SU-DHL-6 (cell line): ENCODE measurements at regions not wholly inside any gene's neighbourhood (a gene's known extent, or its start where the extent isn't known, plus 50 kb on each side); places are given as distances from the start of the nearest gene placed in this dataset.

Source experiments
- H2AFZ ChIP-seq: fragments of 200-600 bp; sonication (generic); 2 replicates; pipeline ENCODE4 v1.6.1; 2014; ENCODE audit warnings: low read depth, mild to moderate bottlenecking, moderate library complexity, mixed read lengths, antibody characterized with exemption, low read length; ENCODE audit not compliant: severe bottlenecking
- H3F3A ChIP-seq: fragments of 200-600 bp; shearing (Covaris generic); 2 replicates; pipeline ENCODE4 v1.6.0; 2016; ENCODE audit warnings: antibody characterized with exemption, mild to moderate bottlenecking; ENCODE audit not compliant: insufficient read depth
- H3K27ac ChIP-seq: fragments of 200-600 bp; sonication (generic); 2 replicates; pipeline ENCODE4 v1.5.1; 2016; ENCODE audit warnings: low read depth, mild to moderate bottlenecking, low read length, moderate library complexity, mixed read lengths
- H3K27me3 ChIP-seq: fragments of 200-600 bp; sonication (generic), shearing (Covaris generic); 2 replicates; pipeline ENCODE4 v1.6.0; 2014; ENCODE audit warnings: mild to moderate bottlenecking, low read length
- H3K36me3 ChIP-seq: fragments of 200-600 bp; sonication (generic); 2 replicates; pipeline ENCODE4 v1.6.1; 2014; ENCODE audit warnings: mild to moderate bottlenecking, low read length, mixed read lengths
- H3K4me2 ChIP-seq: fragments of 300-600, 200-600 bp; shearing (Covaris generic), sonication (generic); 2 replicates; pipeline ENCODE4 v1.6.0; 2014; ENCODE audit warnings: low read length, low read depth, mild to moderate bottlenecking; ENCODE audit not compliant: poor library complexity, severe bottlenecking
- H3K4me3 ChIP-seq: fragments of 200-600 bp; sonication (generic); 2 replicates; pipeline ENCODE4 v1.5.1; 2014; ENCODE audit warnings: antibody characterized with exemption, low read length, mild to moderate bottlenecking, mixed read lengths; ENCODE audit not compliant: insufficient read depth, poor library complexity, severe bottlenecking
- H3K79me2 ChIP-seq: fragments of 200-600 bp; sonication (generic); 2 replicates; pipeline ENCODE4 v1.6.1; 2014; ENCODE audit warnings: mild to moderate bottlenecking, low read length, moderate library complexity; ENCODE audit not compliant: insufficient read depth
- H3K9ac ChIP-seq: fragments of 200-600 bp; sonication (generic); 2 replicates; pipeline ENCODE4 v1.7.0; 2014; ENCODE audit warnings: mild to moderate bottlenecking, low read length
- H3K9me2 ChIP-seq: fragments of 200-600 bp; sonication (generic); replicated peaks from 2 replicates; pipeline ENCODE4 v1.6.1; 2014; ENCODE audit warnings: low read length; ENCODE audit not compliant: insufficient read depth
- H3K9me3 ChIP-seq: fragments of 200-600 bp; sonication (generic); 2 replicates; pipeline ENCODE4 v1.6.1; 2014; ENCODE audit warnings: low read length, mixed read lengths; ENCODE audit not compliant: insufficient read depth
- H4K20me1 ChIP-seq: fragments of 200-600 bp; sonication (generic); 2 replicates; pipeline ENCODE4 v1.6.1; 2014; ENCODE audit warnings: low read depth, mild to moderate bottlenecking, antibody characterized with exemption, low read length, moderate library complexity, mixed read lengths
- CTCF ChIP-seq: fragments of 200-600 bp; sonication (generic); IDR thresholded peaks from one replicate; pipeline ENCODE4 v1.5.1; 2017; ENCODE audit warnings: antibody characterized with exemption, mild to moderate bottlenecking, low read length, moderate library complexity; ENCODE audit not compliant: insufficient read depth, poor library complexity, severe bottlenecking
- EZH2phosphoT487 ChIP-seq: fragments of 200-600 bp; sonication (generic), shearing (Covaris generic); conservative IDR thresholded peaks from 2 replicates; pipeline ENCODE4 v1.6.1; 2018; ENCODE audit warnings: mild to moderate bottlenecking, antibody characterized with exemption, low read length, moderate library complexity, mixed read lengths

DNA sequence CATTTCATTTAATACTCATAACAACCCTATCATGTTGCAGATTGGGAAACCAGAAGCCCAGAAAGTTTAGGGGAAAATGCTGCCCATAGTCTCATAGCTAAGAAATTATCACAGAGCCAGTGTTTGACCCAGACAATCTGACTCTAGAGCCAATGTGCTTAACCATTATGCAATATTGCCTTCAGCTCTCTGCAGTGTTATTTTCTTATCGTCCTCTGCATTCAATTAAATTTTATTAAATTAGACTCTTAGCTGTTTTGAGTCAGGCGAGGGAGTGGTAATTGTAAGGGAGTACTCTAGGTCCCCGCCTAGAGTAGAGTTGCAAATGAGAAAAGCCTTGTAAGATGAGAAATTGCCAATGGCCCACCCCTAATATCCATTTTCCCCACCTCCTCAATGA, 191.1 kb downstream of the TTLL7 start:
- no peaks in the 10 kb centered on the region for H3K36me3 ChIP-seq
- no peaks in the 10 kb centered on the region for H4K20me1 ChIP-seq
- H2AFZ ChIP-seq: no peak overlapping the region
- no peak overlapping the region for H3K4me2 ChIP-seq
- H3K9ac ChIP-seq: no peak overlapping the region
- no peaks in the 10 kb centered on the region for H3K79me2 ChIP-seq
- no peaks in the 10 kb centered on the region for H3K9me2 ChIP-seq
- no peak for TF ChIP-seq CTCF
- H3K9me3 ChIP-seq: no peaks in the 10 kb centered on the region
- H3K4me3 ChIP-seq: no peak overlapping the region
- no peaks in the 10 kb centered on the region for H3K27me3 ChIP-seq
- no peak overlapping the region for H3K27ac ChIP-seq
- no peaks in the 10 kb centered on the region for H3F3A ChIP-seq

DNA sequence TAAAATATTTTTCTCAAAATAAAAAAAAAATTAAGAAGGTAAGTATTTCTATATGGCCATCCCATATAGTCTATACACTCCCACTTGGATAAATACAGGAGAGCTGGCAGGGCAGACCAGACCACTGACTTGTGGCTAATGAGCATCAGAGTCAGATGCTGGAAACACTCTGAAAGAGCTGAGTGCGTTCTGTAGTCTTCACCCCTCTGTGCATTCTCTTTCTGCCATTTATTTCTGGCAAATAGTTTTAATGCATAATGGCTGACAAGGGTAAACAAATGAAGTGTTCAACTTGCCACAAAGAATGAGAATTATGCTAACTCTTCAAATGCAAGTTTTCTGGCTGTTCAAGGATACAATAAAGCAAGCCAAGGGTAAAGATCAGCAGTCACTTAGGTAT, 191.7 kb downstream of the TTLL7 start:
- H2AFZ ChIP-seq: no peak overlapping the region
- no peaks in the 10 kb centered on the region for H3K79me2 ChIP-seq
- no peaks in the 10 kb centered on the region for H4K20me1 ChIP-seq
- H3K4me2 ChIP-seq: no peak overlapping the region
- no peaks in the 10 kb centered on the region for H3K9me3 ChIP-seq
- H3K4me3 ChIP-seq: no peak overlapping the region
- no peak overlapping the region for H3K27ac ChIP-seq
- no peaks in the 10 kb centered on the region for H3K36me3 ChIP-seq
- no peaks in the 10 kb centered on the region for H3F3A ChIP-seq
- H3K9me2 ChIP-seq: no peaks in the 10 kb centered on the region
- no peaks in the 10 kb centered on the region for H3K27me3 ChIP-seq
- TF ChIP-seq CTCF (no peak), EZH2phosphoT487 (no peak)
- H3K9ac ChIP-seq: no peak overlapping the region

DNA sequence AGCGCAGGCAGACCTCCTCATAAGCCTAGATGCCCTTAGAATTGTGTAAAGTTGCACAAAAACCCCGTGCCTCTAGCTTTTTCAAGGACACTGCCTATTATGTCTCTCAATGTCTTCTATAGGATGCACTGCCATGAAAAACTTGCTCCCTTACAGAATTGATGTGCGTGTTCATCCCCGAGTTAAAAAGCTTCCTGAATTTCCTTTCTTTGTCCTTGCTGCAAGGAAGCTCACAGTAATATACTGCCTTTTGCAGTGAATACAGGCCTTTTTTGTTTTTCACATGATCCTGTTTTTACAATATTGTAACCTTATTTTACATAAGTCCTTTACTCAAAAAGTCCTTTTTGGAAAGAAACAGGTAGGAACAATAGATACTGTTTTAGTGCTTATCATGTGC, 193.0 kb downstream of the TTLL7 start:
- Histone ChIP-seq H3K4me2 (no peak overlapping the region), H2AFZ (no peak overlapping the region), H3K27ac (no peak overlapping the region), H3K9ac (no peak overlapping the region), H3K79me2 (no peaks in the 10 kb centered on the region), H3K4me3 (no peak overlapping the region), H3K9me2 (no peaks in the 10 kb centered on the region), H3K9me3 (no peaks in the 10 kb centered on the region), H3K27me3 (no peaks in the 10 kb centered on the region), H3F3A (no peaks in the 10 kb centered on the region), H3K36me3 (no peaks in the 10 kb centered on the region), H4K20me1 (no peaks in the 10 kb centered on the region)
- TF ChIP-seq CTCF (no peak), EZH2phosphoT487 (no peak)
